ENCODE measurements at regions not wholly inside any gene's neighbourhood (a gene's known extent, or its start where the extent isn't known, plus 50 kb on each side); places are given as distances from the start of the nearest gene placed in this dataset.

- WGBS, 2 donors, result 71 to 80% methylated on average over 1 of the region's 1 CpG
- no peak overlapping the region for H3K4me3 ChIP-seq (ENCODE audit: low read depth, poor library complexity, severe bottlenecking)
- DNase-seq (ENCODE audit: low spot score in 2 of 2), result no peak
- intact Hi-C loops (cut with DNase I; ENCODE audit: low total_unique reads), result no loop called here
- no peak for TF ChIP-seq POLR2A (IDR thresholded peaks at IDR 0.05)
- TF ChIP-seq, protein P1, sequence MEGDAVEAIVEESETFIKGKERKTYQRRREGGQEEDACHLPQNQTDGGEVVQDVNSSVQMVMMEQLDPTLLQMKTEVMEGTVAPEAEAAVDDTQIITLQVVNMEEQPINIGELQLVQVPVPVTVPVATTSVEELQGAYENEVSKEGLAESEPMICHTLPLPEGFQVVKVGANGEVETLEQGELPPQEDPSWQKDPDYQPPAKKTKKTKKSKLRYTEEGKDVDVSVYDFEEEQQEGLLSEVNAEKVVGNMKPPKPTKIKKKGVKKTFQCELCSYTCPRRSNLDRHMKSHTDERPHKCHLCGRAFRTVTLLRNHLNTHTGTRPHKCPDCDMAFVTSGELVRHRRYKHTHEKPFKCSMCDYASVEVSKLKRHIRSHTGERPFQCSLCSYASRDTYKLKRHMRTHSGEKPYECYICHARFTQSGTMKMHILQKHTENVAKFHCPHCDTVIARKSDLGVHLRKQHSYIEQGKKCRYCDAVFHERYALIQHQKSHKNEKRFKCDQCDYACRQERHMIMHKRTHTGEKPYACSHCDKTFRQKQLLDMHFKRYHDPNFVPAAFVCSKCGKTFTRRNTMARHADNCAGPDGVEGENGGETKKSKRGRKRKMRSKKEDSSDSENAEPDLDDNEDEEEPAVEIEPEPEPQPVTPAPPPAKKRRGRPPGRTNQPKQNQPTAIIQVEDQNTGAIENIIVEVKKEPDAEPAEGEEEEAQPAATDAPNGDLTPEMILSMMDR (IDR thresholded peaks at IDR 0.05), result no peak
Measured at GRCh38 chr15:96403071-96403470, 72.6 kb downstream of the NR2F2 start.

- TF ChIP-seq, protein P1 (IDR thresholded peaks at IDR 0.05), result no peak
- no peak for TF ChIP-seq POLR2A (IDR thresholded peaks at IDR 0.05)
- H3K4me3 ChIP-seq (ENCODE audit: low read depth, poor library complexity, severe bottlenecking), result no peak overlapping the region
- no peak for DNase-seq (ENCODE audit: low spot score in 2 of 2)
- 88 to 93% methylated on average over 1 of the region's 1 CpG for WGBS, 2 donors
- intact Hi-C loops (cut with DNase I; ENCODE audit: low total_unique reads), result no loop called here
Measured at GRCh38 chr15:96403932-96404331, 73.4 kb downstream of the NR2F2 start.

- H3K4me3 ChIP-seq (ENCODE audit: low read depth, poor library complexity, severe bottlenecking), result no peak overlapping the region
- DNase-seq (ENCODE audit: low spot score in 2 of 2), result no peak
- TF ChIP-seq, protein P1 (IDR thresholded peaks at IDR 0.05), result no peak
- no peak for TF ChIP-seq POLR2A (IDR thresholded peaks at IDR 0.05)
- 83 to 95% methylated on average over 2 of the region's 2 CpGs for whole genome bisulfite sequencing, 2 donors
- intact Hi-C loops (cut with DNase I; ENCODE audit: low total_unique reads), result no loop called here
Measured at GRCh38 chr15:96404560-96404959, 74.1 kb downstream of the NR2F2 start.

DNA sequence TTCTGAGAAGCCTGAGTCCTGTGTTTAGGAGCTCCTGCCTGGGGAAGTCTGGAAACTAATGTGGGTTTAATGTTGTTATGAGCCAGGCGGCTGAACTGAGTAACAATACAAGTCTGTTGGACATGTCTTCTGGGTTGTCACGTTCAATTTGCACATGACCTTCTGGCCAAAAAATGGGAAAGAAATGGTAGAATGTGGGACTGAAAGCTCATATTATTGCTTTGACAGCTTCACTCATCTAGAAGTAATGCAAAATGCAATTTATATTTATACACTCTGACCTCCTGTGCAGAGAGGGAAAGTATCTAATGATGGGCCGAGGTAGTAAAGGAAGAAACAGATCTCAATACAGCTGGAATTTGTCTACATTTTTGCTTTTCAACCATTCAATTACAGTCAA is 75.8 kb downstream of the NR2F2 start:
- intact Hi-C loops (cut with DNase I; ENCODE audit: low total_unique reads), result no loop called here
- 87% methylated on average over 3 of the region's 3 CpGs for WGBS, 2 donors
- TF ChIP-seq, protein P1 (IDR thresholded peaks at IDR 0.05), result no peak
- no peak for TF ChIP-seq POLR2A (IDR thresholded peaks at IDR 0.05)

GRCh38 chr15:96406701-96407100 is 76.2 kb downstream of the NR2F2 start:
- no peak for DNase-seq (ENCODE audit: low spot score in 2 of 2)
- intact Hi-C loops (cut with DNase I; ENCODE audit: low total_unique reads), result no loop called here
- no peak overlapping the region for H3K4me3 ChIP-seq (ENCODE audit: low read depth, poor library complexity, severe bottlenecking)
- 85 to 90% methylated on average over 7 of the region's 7 CpGs for WGBS, 2 donors
- TF ChIP-seq POLR2A (IDR thresholded peaks at IDR 0.05), result no peak
- TF ChIP-seq, protein P1 (IDR thresholded peaks at IDR 0.05), result no peak

More for the DNA sequence above, 75.8 kb downstream of the NR2F2 start:
- no peak overlapping the region for H3K4me3 ChIP-seq (ENCODE audit: low read depth, poor library complexity, severe bottlenecking)
- DNase-seq (ENCODE audit: low spot score in 2 of 2), result no peak

DNA sequence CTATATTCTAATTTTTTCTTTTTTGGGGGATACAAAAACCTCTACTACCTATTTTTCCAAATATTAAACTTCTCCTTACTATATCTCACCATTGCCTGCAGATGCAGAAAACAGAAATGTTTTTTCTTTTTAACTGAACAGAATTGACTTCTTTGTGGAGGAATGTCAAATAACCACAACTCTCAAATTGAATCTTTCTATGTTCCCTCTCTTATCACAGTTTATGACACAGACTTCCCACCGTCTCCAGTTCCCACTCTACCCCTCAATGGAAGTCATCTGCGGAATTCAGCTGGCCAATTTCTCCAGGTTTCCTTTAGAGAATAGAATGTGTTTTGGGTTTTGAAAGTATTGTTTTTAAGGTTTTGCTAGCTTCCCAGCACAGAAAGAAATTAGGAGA is 77.0 kb downstream of the NR2F2 start:
- WGBS, 2 donors, result 66 to 70% methylated on average over 2 of the region's 2 CpGs
- no peak for TF ChIP-seq POLR2A (IDR thresholded peaks at IDR 0.05)
- TF ChIP-seq, protein P1 (IDR thresholded peaks at IDR 0.05), result no peak
- H3K4me3 ChIP-seq (ENCODE audit: low read depth, poor library complexity, severe bottlenecking), result no peak overlapping the region
- intact Hi-C loops (cut with DNase I; ENCODE audit: low total_unique reads), result no loop called here
- no peak for DNase-seq (ENCODE audit: low spot score in 2 of 2)
